GM19452 (cell line): ENCODE measurements at regions not wholly inside any gene's neighbourhood (a gene's known extent, or its start where the extent isn't known, plus 50 kb on each side); places are given as distances from the start of the nearest gene placed in this dataset.
"Not testable (repeated sequence)": the region's sequence is repeated elsewhere in the genome, so short reads cannot be mapped to it uniquely, and the experiment has no call there.

ENCODE experiments used
- ATAC-seq: cut with Tn5 transposase; IDR thresholded peaks from one replicate; pipeline ENCODE4 v1.9.1; 2021; ENCODE audit not compliant: unreplicated experiment

GRCh38 chr10:30172673-30173072, 113.3 kb upstream of the JCAD start:
- ATAC-seq = no peak

DNA sequence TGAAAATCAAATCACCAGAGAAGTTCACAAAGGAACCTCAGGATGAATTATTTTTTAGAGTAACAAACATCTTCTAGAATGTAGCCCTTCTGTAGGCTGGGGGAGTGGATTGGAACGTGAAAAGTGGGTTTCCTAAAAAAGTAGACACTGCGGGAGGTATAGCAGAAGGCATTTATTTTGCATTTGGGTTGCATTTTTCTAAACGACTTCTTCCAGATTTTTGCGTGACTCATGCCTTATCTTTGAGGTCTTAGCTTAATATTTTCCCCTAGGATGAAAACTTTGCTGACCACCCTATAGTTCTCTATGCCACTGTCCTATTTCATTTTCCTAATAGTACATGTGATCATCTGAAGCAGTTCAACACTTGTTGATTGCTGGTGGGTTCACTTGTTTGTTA, 112.7 kb upstream of the JCAD start:
- ATAC-seq = no peak

DNA sequence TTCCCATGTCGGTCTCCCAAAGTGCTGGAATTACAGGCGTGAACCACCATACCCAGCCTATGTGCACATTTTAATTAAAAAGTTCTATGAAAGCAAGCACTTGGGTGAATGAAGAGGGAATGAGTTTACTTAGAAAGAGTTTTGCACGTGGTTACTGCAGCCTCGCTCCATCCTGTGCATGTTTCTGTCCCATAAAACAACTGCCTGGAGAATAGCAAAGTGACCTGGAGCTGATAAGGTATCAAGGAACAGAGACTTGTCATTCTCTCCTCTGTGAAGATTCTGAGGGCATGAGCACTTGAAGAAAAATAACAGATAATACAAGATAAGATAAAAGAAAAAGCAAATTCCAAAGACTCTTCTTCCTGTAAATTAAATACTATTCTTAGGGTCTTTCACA, 112.2 kb upstream of the JCAD start:
- no peak for ATAC-seq

DNA sequence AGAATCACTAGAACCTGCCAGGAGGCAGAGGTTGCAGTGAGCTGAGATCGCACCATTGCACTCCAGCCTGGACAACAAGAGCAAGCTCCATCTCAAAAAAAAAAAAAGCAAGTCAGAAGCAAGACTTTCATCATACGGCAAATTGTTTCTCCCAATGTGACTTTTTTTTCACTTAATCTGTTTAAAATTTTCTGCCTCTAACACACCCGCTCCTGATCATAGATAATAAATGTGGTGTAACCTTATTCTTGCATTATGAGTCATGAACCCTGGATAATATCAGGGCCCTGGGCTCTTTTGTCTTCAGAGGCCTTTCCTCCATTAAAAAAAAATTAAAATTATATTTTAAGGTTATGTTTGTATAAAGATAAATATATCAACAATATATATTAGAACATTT, 111.4 kb upstream of the JCAD start:
- no peak for ATAC-seq

GRCh38 chr10:30170146-30170545, 110.8 kb upstream of the JCAD start:
- no peak for ATAC-seq

GRCh38 chr10:30169342-30169741, 110.0 kb upstream of the JCAD start:
- ATAC-seq = no peak

DNA sequence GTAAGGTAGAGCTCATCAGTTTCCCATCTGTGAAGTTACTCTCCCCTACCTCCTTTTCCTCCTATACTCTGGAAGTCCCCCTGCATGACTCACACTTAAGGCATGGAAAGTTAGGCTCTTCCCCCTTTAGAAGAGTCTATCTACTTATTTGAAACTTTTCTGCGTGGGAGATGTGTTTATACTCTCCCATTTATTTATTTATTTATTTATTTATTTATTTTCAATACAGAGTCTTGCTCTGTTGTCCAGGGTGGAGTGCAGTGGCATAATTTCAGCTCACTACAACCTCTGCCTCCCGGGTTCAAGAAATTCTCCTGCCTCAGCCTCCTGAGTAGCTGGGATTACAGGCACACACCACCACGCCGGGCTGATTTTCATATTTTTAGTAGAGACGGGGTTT, 107.5 kb upstream of the JCAD start:
- ATAC-seq = no peak

DNA sequence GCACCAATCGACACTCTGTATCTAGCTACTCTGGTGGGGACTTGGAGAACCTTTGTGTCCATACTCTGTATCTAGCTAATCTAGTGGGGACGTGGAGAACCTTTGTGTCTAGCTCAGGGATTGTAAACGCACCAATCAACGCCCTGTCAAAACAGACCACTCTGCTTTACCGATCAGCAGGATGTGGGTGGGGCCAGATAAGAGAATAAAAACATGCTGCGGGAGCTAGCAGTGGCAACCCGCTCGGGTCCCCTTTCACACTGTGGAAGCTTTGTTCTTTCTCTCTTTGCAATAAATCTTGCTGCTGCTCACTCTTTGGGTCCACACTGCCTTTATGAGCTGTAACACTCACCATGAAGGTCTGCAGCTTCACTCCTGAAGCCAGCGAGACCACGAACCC, 104.0 kb upstream of the JCAD start:
- ATAC-seq = not testable (repeated sequence)

DNA sequence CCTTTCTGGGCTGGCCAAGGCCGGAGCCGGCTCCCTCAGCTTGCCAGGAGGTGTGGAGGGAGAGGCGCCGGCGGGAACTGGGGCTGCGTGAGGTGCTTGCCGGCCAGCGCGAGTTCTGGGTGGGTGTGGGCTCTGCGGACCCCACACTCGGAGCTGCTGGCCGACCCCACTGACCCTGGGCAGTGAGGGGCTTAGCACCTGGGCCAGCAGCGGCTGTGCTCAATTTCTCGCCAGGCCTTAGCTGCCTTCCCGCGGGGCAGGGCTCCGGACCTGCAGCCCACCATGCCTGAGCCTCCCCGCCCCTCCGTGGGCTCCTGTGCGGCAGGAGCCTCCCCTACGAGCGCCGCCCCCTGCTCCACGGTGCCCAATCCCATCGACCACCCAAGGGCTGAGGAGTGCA, 103.4 kb upstream of the JCAD start:
- ATAC-seq = not testable (repeated sequence)

GRCh38 chr10:30160271-30160982, 101.0 kb upstream of the JCAD start:
- ATAC-seq = no peak

GRCh38 chr10:30159614-30160013, 100.2 kb upstream of the JCAD start:
- ATAC-seq = not testable (repeated sequence)

DNA sequence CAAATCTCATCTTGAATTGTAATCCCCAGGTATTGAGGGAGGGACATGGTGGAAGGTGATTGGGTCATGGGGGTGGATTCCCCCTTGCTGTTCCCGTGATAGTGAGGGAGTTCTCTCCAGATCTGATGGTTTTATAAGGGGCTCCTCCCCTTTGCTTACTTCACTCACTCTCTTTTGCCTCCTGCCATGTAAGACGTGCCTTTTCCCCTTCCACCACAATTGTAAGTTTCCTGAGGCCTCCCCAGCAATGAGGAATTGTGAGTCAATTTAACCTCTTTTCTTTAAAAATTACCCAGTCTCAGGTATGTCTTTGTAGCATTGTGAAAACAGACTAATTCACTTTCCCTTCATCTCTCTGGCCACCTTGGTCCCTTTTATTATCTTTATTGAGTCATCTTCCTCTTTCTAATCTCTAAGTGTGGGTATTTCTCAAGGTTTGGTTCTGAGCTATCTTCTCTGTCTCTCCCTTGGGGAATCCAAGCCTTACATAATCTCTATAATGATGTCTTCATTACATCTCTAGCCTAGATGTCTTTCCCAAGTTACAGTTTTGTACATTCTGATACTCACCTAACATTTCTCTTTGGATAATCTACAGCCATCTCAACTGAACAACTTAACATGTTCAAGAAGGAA, 99.1 kb upstream of the JCAD start:
- ATAC-seq = no peak

- no peak for ATAC-seq
These were observed 96.0 kb upstream of the JCAD start for GRCh38 chr10:30155401-30155800.

DNA sequence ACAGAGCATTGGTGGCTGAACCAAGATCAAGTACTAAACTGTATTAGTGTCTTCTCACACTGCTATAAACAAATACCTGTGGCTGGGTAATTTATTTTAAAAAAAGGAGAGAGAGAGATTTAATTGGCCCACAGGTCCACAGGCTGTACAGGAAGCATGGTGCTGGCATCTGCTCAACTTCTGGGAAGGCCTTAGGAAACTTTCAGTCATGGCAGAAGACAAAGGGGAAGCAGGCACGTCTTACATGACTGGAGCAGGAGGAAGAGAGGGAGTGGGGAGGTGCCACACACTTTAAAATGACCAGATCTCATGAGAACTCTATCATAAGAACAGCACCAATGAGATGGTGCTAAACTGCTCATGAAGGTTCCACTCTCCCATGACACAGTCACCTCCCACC, 95.2 kb upstream of the JCAD start:
- no peak for ATAC-seq

DNA sequence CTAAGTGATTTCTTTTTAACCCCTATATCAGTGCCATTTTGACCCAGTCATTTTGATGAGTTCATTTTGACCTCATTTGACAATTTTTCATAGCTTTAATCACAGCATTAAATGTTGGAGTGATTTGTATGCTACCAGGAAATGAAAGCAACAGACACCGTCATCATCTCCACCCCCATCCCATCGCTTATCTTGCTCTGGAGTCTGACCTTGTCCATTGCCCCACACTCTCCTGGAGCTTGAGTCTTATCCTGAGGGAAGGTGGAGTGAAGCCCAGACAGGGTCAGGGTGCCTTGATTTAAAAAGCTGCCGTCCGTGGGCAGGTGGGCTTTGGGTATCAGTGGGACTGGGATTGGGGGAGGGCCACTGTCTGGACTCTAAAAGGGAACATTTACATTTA, 94.7 kb upstream of the JCAD start:
- no peak for ATAC-seq

GRCh38 chr10:30151581-30152389, 92.4 kb upstream of the JCAD start:
- no peak for ATAC-seq

- ATAC-seq = no peak
These were observed 82.0 kb upstream of the JCAD start for GRCh38 chr10:30141423-30141822.

DNA sequence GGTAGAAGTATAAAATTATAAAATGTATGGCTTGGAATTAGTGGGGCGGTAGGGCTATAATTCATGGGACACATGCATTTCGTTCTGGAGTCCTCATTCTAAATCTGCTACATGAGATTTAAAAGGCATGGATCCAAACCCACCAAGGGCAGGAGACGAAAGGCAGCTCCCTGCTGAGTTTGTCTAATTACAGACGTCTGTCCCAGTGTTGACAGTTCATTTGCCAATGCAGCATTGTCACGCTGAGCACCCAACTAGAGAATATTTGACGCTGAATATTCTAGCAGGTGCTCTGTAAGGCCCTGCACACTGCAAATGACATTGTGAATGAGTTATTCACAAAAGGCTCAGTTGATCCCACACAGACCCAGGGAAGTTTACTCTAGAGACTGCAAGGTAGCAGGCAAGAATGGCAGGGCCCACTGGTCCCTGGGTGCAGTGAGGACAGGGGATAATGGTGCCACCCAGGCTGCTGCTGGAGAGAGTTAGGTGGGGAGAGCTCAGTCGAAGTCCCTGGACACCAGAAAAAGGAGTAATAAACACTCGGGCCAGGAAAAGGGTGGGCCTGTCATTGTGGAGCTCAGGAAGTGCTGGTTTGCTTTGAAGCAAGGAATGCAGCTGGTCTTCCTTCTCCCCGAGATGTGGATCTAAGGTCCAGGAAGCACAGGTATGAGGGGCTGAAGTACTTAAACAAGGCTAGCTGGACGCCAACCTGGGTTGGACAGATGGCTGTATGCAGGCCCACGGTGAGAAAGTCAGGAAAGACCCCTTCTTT, 75.0 kb upstream of the JCAD start:
- ATAC-seq = no peak

DNA sequence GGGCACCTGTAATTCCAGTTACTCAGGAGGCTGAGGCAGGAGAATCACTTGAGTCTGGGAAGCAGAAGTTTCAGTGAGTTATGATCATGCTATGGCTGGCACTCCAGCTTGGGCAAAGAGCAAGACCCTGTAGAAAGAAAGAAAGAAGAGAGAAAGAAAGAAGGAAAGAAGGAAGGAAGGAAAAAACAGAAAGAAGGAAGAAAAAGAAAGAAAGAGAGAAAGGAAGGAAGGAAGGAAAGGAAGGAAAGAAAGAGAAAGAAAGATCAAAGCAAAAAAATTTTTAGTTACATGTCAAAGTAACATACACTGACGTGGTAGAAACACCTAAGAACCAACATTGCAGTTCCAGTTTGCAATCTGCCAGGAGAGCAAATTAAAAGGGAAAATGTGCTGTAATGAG, 73.8 kb upstream of the JCAD start:
- ATAC-seq = no peak

GRCh38 chr10:30131369-30131768, 72.0 kb upstream of the JCAD start:
- not testable (repeated sequence) for ATAC-seq

DNA sequence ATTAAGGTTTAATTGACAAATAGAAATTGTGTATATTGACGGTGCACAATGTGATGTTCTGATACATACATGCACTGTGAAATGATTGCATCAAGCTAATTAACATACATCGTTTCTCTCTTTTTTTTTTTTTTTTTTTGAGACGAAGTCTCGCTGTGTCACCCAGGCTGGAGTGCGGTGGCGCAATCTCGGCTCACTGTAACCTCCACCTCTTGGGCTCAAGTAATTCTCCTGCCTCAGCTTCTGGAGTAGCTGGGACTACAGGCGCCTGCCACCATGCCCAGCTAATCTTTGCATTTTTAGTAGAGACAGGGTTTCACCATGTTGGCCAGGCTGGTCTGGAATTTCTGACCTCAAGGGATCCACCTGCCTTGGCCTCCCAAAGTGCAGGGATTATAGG, 69.9 kb upstream of the JCAD start:
- ATAC-seq = not testable (repeated sequence)
